PC-3 (cell line): ENCODE measurements at regions not wholly inside any gene's neighbourhood (a gene's known extent, or its start where the extent isn't known, plus 50 kb on each side); places are given as distances from the start of the nearest gene placed in this dataset.

Source experiments
- ATAC-seq: fragments of 200-7000 bp; cut with Tn5 transposase; 2 replicates; pipeline ENCODE4 v1.9.1; 2020; ENCODE audit warnings: mild to moderate bottlenecking, moderate library complexity
- BruUV-seq: library from RNA; stranded (reverse); fragments of 400-500 nt; replicated peaks from 2 replicates; lab custom pipeline; 2021; lab: Mats Ljungman, UMichigan
- CTCF ChIA-PET: fragments of 300-600 bp; sonication (Branson Sonifier 250); formaldehyde crosslinking; loops from one replicate; lab custom pipeline; 2022; ENCODE audit warnings: antibody characterized with exemption; lab: Charles Lee
- POLR2A ChIA-PET: fragments of 300-600 bp; sonication (Branson Sonifier 250); formaldehyde crosslinking; loops from one replicate; lab custom pipeline; 2022; ENCODE audit warnings: antibody characterized with exemption; ENCODE audit not compliant: unreplicated experiment; lab: Charles Lee
- DNase-seq: peaks from one replicate; pipeline ENCODE4 v3.0.0-alpha.2; 2015
- H2AFZ ChIP-seq: fragments of 300-600 bp; sonication (generic); 2 replicates; pipeline ENCODE4 v1.6.0; 2016; ENCODE audit warnings: antibody characterized with exemption, low read length
- H3F3A ChIP-seq: fragments of 300-600 bp; sonication (generic); one replicate; pipeline ENCODE4 v1.6.0; 2017; ENCODE audit warnings: antibody characterized with exemption, low read length, control low read depth, mild to moderate bottlenecking; ENCODE audit not compliant: unreplicated experiment
- H3K27ac ChIP-seq: fragments of 300-600 bp; sonication (generic); 2 replicates; pipeline ENCODE4 v1.5.1; 2016; ENCODE audit warnings: mild to moderate bottlenecking, low read length
- H3K27me3 ChIP-seq: fragments of 300-600 bp; sonication (generic); 2 replicates; pipeline ENCODE4 v1.6.1; 2016; ENCODE audit warnings: low read length, mixed read lengths
- H3K36me3 ChIP-seq: fragments of 300-600 bp; sonication (generic); 2 replicates; pipeline ENCODE4 v1.6.1; 2016; ENCODE audit warnings: low read depth, mixed run types, low read length, mixed read lengths
- H3K4me1 ChIP-seq: fragments of 300-600 bp; sonication (generic); 2 replicates; pipeline ENCODE4 v1.5.1; 2016; ENCODE audit warnings: low read length; ENCODE audit not compliant: insufficient read depth
- H3K4me2 ChIP-seq: fragments of 300-600 bp; sonication (generic); 2 replicates; pipeline ENCODE4 v1.6.0; 2016; ENCODE audit warnings: low read length
- H3K4me3 ChIP-seq: fragments of 300-600 bp; sonication (generic); 2 replicates; pipeline ENCODE4 v1.5.1; 2016; ENCODE audit warnings: mild to moderate bottlenecking, low read length, mixed read lengths
- H3K79me2 ChIP-seq: fragments of 300-600 bp; sonication (generic); 2 replicates; pipeline ENCODE4 v1.6.1; 2017; ENCODE audit warnings: low read length, mixed read lengths
- H3K9ac ChIP-seq: fragments of 300-600 bp; sonication (generic); 2 replicates; pipeline ENCODE4 v1.6.0; 2016; ENCODE audit warnings: mild to moderate bottlenecking, low read length
- H3K9me2 ChIP-seq: fragments of 300-600 bp; sonication (generic); replicated peaks from 2 replicates; pipeline ENCODE4 v1.6.1; 2016; ENCODE audit warnings: mixed run types, low read length, mixed read lengths
- H3K9me3 ChIP-seq: fragments of 300-600 bp; sonication (generic); 2 replicates; pipeline ENCODE4 v1.6.1; 2016; ENCODE audit warnings: low read length, mixed read lengths
- H4K20me1 ChIP-seq: fragments of 300-600 bp; sonication (generic); 2 replicates; pipeline ENCODE4 v1.6.1; 2016; ENCODE audit warnings: low read length, mixed read lengths
- EZH2 ChIP-seq: fragments of 300-600 bp; sonication (generic); IDR thresholded peaks from one replicate; pipeline ENCODE4 v1.6.1; 2017; ENCODE audit warnings: antibody characterized with exemption, mild to moderate bottlenecking, low read length; ENCODE audit not compliant: unreplicated experiment
- EZH2phosphoT487 ChIP-seq: fragments of 300-600 bp; sonication (generic); IDR thresholded peaks from 2 replicates; pipeline ENCODE4 v1.6.1; 2018; ENCODE audit warnings: mild to moderate bottlenecking, antibody characterized with exemption, low read length, borderline replicate concordance
- intact Hi-C: fragments of 100-400 bp; cut with micrococcal nuclease; formaldehyde crosslinking; loops from 2 replicates; pipeline ENCODE4 v1.9.0; 2023
- TF ChIP-seq, protein P1 (sequence below): fragments of 300-600 bp; sonication (generic); conservative IDR thresholded peaks from 2 replicates; pipeline ENCODE4 v1.5.1; 2017; ENCODE audit warnings: antibody characterized with exemption, low read depth, mild to moderate bottlenecking, low read length

DNA sequence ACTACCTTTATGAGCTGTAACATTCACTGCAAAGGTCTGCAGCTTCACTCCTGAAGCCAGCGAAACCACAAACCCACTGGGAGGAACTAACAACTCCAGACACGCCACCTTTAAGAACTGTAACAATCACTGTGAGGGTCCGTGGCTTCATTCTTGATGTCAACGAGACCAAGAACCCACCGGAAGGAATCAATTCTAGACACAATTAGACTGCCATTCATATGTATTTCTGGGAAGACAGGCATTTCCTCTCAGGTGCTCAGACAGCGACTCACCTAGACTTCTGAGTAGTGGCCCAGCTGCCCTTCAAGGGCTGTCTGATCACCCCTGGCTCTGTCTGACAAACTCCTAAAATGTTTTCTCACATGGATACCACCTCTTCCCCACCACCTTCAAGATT is 506.8 kb downstream of the PDCD6IP start:
- no peak overlapping the region for H3K9ac ChIP-seq
- H2AFZ ChIP-seq, result no peak overlapping the region
- no TSS peak for BruUV-seq
- no peaks in the 10 kb centered on the region for H3K36me3 ChIP-seq
- no peaks in the 10 kb centered on the region for H3K9me3 ChIP-seq
- no peak overlapping the region for H3K27ac ChIP-seq
- TF ChIP-seq EZH2phosphoT487 (no peak), EZH2 (no peak)
- TF ChIP-seq, protein P1, sequence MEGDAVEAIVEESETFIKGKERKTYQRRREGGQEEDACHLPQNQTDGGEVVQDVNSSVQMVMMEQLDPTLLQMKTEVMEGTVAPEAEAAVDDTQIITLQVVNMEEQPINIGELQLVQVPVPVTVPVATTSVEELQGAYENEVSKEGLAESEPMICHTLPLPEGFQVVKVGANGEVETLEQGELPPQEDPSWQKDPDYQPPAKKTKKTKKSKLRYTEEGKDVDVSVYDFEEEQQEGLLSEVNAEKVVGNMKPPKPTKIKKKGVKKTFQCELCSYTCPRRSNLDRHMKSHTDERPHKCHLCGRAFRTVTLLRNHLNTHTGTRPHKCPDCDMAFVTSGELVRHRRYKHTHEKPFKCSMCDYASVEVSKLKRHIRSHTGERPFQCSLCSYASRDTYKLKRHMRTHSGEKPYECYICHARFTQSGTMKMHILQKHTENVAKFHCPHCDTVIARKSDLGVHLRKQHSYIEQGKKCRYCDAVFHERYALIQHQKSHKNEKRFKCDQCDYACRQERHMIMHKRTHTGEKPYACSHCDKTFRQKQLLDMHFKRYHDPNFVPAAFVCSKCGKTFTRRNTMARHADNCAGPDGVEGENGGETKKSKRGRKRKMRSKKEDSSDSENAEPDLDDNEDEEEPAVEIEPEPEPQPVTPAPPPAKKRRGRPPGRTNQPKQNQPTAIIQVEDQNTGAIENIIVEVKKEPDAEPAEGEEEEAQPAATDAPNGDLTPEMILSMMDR, result no peak
- H3K4me2 ChIP-seq, result no peak overlapping the region
- H3F3A ChIP-seq, result no peaks in the 10 kb centered on the region
- H3K4me1 ChIP-seq, result no peaks in the 10 kb centered on the region
- no peaks in the 10 kb centered on the region for H4K20me1 ChIP-seq
- no peaks in the 10 kb centered on the region for H3K9me2 ChIP-seq
- ChIA-PET CTCF (no interaction called here), POLR2A (no interaction called here)
- no peak for DNase-seq
- no peak for ATAC-seq
- no peaks in the 10 kb centered on the region for H3K27me3 ChIP-seq
- H3K4me3 ChIP-seq, result no peak overlapping the region
- intact Hi-C loops, result no loop called here
- H3K79me2 ChIP-seq, result no peaks in the 10 kb centered on the region

DNA sequence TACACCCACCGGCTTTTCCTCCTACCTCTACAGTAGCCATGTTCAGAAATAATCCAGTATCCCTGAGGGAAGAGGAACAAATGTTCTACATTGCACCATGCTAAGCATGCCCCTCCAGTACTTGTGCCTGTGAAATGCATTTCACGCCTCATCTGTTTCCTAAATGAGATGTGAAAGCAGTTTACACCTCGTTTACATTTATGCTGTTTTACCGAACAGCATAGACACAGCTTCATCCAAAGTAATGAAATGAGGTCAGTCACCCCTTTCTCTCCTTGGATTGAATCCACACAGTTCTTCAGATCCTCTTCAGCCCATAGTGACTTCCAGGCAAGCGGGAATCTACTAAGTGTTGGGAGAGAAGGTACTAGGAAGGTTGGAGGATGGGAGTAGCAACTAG is 514.3 kb downstream of the PDCD6IP start:
- Histone ChIP-seq H3K27me3 (no peaks in the 10 kb centered on the region), H3K9me2 (no peaks in the 10 kb centered on the region), H2AFZ (no peak overlapping the region), H3K9me3 (no peaks in the 10 kb centered on the region), H4K20me1 (no peaks in the 10 kb centered on the region), H3K4me1 (no peaks in the 10 kb centered on the region), H3K4me3 (no peak overlapping the region), H3K36me3 (no peaks in the 10 kb centered on the region), H3K27ac (no peak overlapping the region), H3K79me2 (no peaks in the 10 kb centered on the region), H3K4me2 (no peak overlapping the region), H3K9ac (no peak overlapping the region), H3F3A (no peaks in the 10 kb centered on the region)
- POLR2A ChIA-PET, result no interaction called here
- BruUV-seq, result no TSS peak
- intact Hi-C loops, result no loop called here
- DNase-seq (no peak), ATAC-seq (no peak)
- TF ChIP-seq EZH2phosphoT487, result no peak
- TF ChIP-seq, protein P1, result no peak
- TF ChIP-seq EZH2, result no peak
- CTCF ChIA-PET, result no interaction called here

DNA sequence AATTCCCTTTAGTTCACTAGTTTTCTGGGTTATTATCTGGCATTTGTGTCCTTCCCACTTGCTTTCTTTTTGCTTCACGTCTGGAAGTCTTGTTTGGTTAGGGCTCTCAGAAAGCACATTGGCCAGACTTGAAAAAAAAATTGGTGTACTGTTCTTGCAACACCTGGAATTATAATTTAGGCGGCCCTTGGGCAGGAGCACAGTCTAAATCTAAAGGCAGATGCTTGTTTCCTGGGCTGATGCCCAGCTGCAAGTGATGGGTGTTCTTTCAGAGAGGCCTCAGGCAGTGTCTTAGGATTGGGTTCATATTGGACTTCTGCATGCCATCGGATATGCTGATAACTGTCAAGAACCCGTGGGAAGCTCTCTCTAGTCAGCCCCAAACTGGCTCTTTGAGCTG is 521.5 kb downstream of the PDCD6IP start:
- H3K9me3 ChIP-seq, result no peaks in the 10 kb centered on the region
- H3K9me2 ChIP-seq, result no peaks in the 10 kb centered on the region
- DNase-seq (no peak), ATAC-seq (no peak)
- H4K20me1 ChIP-seq, result no peaks in the 10 kb centered on the region
- H3K4me1 ChIP-seq, result no peaks in the 10 kb centered on the region
- CTCF ChIA-PET, result no interaction called here
- no peak overlapping the region for H3K4me3 ChIP-seq
- intact Hi-C loops, result no loop called here
- H3K4me2 ChIP-seq, result no peak overlapping the region
- no peaks in the 10 kb centered on the region for H3K36me3 ChIP-seq
- no peaks in the 10 kb centered on the region for H3K27me3 ChIP-seq
- no peak overlapping the region for H3K9ac ChIP-seq
- H3K79me2 ChIP-seq, result no peaks in the 10 kb centered on the region
- no peak overlapping the region for H2AFZ ChIP-seq
- TF ChIP-seq EZH2phosphoT487, result no peak
- TF ChIP-seq, protein P1, result no peak
- TF ChIP-seq EZH2, result no peak
- H3F3A ChIP-seq, result no peaks in the 10 kb centered on the region
- POLR2A ChIA-PET, result no interaction called here
- H3K27ac ChIP-seq, result no peak overlapping the region
- BruUV-seq, result no TSS peak
